Jurkat, Clone E6-1 (cell line): ENCODE measurements at regions not wholly inside any gene's neighbourhood (a gene's known extent, or its start where the extent isn't known, plus 50 kb on each side); places are given as distances from the start of the nearest gene placed in this dataset.
"Not testable (repeated sequence)": the region's sequence is repeated elsewhere in the genome, so short reads cannot be mapped to it uniquely, and the experiment has no call there.

ENCODE experiments used
- DNase-seq: peaks from one replicate; pipeline ENCODE4 v3.0.0-alpha.2; 2011; ENCODE audit warnings: low read depth, low spot score
- H3K4me3 ChIP-seq: 2 replicates; pipeline ENCODE4 v1.5.1; 2011; ENCODE audit warnings: mild to moderate bottlenecking, low read length, control low read depth, moderate library complexity

DNA sequence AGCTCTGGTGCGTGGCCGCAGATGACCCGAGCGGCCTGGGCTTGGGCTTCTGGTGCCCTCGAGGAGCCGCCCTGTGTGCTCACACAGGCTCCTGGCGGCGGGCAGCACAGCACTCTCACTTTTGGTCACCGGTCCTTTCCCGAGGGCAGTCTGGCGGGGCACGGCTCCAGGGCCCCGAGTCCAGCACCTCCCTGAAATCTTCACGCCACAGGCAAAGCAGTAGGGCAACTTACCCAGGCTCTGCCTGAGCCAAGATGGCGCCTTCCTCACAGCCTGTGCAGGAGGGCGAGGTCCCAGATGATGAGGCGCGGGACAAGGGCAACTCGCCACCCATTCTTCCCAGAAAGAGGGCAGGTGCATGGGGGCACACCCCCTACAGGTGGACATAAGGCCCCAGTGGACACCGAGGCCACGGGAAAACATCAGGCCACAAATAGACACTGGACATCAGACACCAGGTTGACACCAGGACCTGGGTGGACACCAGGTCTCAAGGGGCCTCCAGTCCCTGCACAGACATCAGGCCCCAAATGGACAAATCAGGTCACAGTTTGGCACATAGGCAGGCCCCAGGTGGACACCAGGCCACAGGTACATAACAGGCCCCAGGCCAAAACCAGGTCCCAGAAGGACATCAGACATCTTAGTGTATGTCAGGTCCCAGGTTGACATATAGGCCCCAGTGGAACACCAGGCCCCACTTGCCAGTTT, 57.6 kb upstream of the SEPTIN5 start:
- H3K4me3 ChIP-seq, result no peak overlapping the region
- no peak for DNase-seq

GRCh38 chr22:19657252-19658056, 56.8 kb upstream of the SEPTIN5 start:
- DNase-seq, result no peak
- no peak overlapping the region for H3K4me3 ChIP-seq

DNA sequence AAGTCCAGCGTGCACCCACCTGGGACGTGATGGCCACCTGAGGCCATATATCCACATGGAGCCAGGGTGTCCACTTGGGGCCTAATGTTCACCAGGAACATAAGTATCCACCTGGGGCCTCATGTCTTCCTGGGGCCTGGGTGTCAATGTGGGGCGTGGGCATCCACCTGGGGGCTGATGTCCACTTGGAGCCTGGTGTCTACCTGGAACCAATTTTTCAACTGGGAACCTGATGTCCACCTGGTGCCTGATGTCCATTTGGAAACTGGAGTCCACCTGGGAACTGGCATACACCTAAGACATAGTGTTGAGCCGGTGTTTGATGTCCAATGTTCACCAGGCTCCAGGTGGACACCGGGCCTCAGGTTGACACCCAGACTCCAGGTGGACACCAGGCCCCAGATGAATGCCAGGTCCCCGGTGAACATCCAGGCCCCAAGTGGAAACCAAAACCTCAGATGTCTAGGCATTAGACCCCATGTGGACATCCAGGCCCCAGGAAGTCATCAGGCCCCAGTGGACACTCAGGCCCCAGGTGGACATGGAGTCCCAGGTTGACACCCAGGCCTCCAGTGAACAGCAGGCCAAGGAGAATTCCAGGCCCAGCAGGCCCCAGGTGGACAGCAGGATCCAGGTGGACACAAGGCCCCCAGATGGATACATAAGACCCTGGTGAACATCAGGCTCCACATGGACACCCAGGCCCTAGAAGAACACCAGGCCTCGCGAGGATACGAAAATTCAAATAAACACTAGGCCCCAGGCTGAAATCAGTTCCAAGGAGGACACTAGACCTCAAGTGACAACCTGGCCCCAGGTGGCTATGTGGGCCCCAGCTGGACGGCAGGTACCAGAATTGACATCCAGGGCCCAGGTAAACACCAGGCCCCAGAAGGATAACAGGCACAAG, 56.0 kb upstream of the SEPTIN5 start:
- no peak for DNase-seq
- H3K4me3 ChIP-seq, result no peak overlapping the region

- H3K4me3 ChIP-seq, result no peak overlapping the region
- no peak for DNase-seq
Observed at GRCh38 chr22:19658967-19659804, 55.1 kb upstream of the SEPTIN5 start.

GRCh38 chr22:19659805-19660345, 54.4 kb upstream of the SEPTIN5 start:
- no peak for DNase-seq
- H3K4me3 ChIP-seq, result no peak overlapping the region

- not testable (repeated sequence) for H3K4me3 ChIP-seq, DNase-seq
Observed at GRCh38 chr22:19660583-19660982, 53.7 kb upstream of the SEPTIN5 start.

DNA sequence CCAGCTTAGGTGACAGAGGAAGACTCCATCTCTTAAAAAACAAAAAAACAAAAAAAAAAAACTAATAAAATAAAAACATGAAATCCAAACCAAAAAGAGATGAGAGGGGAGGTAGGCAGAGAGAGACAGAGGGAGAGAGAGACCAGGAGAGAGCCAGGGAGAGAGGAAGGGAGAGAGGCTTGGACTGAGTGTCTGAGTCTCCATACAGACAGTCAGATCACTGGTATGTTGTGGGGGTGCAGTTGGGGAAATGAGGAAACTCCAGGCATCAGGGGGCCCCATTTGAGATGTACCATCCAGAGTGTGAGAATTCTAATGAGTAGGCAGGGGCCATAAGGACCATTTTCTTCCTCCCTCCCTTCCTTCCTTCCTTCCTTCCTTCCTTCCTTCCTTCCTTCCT, 53.1 kb upstream of the SEPTIN5 start:
- H3K4me3 ChIP-seq, result no peak overlapping the region
- DNase-seq, result no peak

GRCh38 chr22:19662049-19662684, 52.1 kb upstream of the SEPTIN5 start:
- H3K4me3 ChIP-seq, DNase-seq: not testable (repeated sequence)

GRCh38 chr22:19663286-19663815, 51.0 kb upstream of the SEPTIN5 start:
- no peak overlapping the region for H3K4me3 ChIP-seq

DNA sequence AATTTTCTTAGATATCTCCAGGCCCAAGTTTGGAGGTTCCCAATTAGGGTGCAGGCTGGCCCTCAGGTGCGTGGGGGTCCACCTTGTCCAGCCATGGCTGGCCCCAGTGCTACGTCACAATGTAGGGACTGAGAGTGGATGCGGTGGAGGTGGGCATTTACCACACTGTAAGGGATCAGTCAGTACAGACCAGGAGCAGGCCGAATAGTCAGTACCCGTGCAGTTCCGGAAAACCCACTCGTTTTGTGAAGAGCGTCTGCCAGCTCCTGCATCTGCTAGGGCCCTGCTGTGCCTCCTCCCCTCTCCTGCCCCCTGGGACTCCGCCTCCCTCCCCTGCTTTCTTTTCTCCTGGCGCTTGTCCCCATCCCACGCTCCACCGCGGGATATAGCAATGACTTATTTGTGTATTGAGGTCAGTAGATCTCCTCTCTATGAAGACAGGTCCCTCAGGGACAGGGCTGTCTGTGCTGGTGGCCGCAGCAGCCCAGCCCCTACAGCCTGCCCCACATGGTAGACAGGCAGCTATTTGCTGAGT, 50.4 kb upstream of the SEPTIN5 start:
- no peak overlapping the region for H3K4me3 ChIP-seq
- no peak for DNase-seq

More at GRCh38 chr22:19663286-19663815, 51.0 kb upstream of the SEPTIN5 start:
- DNase-seq, result no peak

DNA sequence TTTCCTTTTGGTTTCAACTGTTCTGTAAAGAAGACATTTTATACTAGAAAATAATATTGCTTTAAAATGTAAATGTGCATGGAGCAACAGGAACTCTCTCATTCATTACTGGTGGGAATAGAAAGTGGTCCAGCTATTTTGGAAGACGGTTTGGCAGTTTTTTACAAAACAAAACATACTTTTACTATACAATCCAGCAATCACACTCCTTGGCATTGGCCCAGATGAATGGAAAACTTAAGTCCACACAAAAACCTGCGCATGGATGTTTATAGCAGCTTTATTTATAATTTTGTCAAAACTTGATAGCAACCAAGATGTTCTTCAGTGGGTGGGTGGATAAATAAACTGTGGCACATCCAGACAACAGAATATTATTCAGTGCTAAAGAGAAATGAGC, 49.9 kb upstream of the SEPTIN5 start:
- DNase-seq, result no peak
- no peak overlapping the region for H3K4me3 ChIP-seq
